GM18858 (cell line): ENCODE measurements at regions not wholly inside any gene's neighbourhood (a gene's known extent, or its start where the extent isn't known, plus 50 kb on each side); places are given as distances from the start of the nearest gene placed in this dataset.

ENCODE experiments used
- ATAC-seq: cut with Tn5 transposase; IDR thresholded peaks from one replicate; pipeline ENCODE4 v1.9.1; 2021; ENCODE audit not compliant: unreplicated experiment

- no peak for ATAC-seq
Observed at GRCh38 chr12:116482179-116482578, 77.0 kb upstream of the MAP1LC3B2 start.

GRCh38 chr12:116482859-116483258 is 76.3 kb upstream of the MAP1LC3B2 start:
- no peak for ATAC-seq

- no peak for ATAC-seq
Observed at GRCh38 chr12:116483959-116484750, 75.0 kb upstream of the MAP1LC3B2 start.

- ATAC-seq = no peak
Observed at GRCh38 chr12:116484807-116485206, 74.4 kb upstream of the MAP1LC3B2 start.

- no peak for ATAC-seq
Observed at GRCh38 chr12:116489116-116489515, 70.1 kb upstream of the MAP1LC3B2 start.

GRCh38 chr12:116490471-116490870 is 68.7 kb upstream of the MAP1LC3B2 start:
- ATAC-seq = no peak

- no peak for ATAC-seq
Observed at GRCh38 chr12:116492703-116493324, 66.4 kb upstream of the MAP1LC3B2 start.

GRCh38 chr12:116495260-116495659 is 63.9 kb upstream of the MAP1LC3B2 start:
- ATAC-seq = no peak

DNA sequence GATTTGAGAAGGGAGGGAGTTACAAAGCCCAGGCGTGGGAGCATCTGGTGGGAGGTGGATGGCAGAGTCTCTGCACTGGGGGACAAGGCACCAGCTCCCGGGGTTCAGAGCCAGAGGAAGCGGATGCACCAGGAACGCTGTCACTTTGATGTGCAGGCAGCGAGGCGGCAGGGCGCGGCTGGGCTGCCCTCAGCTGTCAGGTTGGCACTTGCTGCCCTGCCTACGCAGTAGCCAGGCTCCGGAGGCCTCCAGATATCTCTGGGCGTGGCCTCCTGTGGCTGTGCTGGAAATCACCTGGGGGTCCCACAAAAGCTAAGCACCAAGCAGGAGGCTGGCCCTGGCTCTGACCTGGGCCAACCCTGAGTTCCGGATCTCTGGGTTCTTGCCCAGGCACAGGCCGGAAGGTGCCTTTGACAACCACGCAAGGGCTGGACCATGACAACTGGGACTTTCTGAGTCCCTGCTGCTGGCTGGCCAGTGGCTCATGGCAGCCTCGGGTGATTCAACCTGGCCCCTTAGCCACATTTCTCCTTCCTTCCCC is 62.1 kb upstream of the MAP1LC3B2 start:
- ATAC-seq = no peak

- no peak for ATAC-seq
Observed at GRCh38 chr12:116498471-116498870, 60.7 kb upstream of the MAP1LC3B2 start.

GRCh38 chr12:116502141-116502725 is 56.9 kb upstream of the MAP1LC3B2 start:
- ATAC-seq = no peak

GRCh38 chr12:116502989-116503496 is 56.1 kb upstream of the MAP1LC3B2 start:
- ATAC-seq = no peak

GRCh38 chr12:116504438-116504837 is 54.7 kb upstream of the MAP1LC3B2 start:
- no peak for ATAC-seq

- no peak for ATAC-seq
Observed at GRCh38 chr12:116506697-116507064, 52.5 kb upstream of the MAP1LC3B2 start.

- no peak for ATAC-seq
Observed at GRCh38 chr12:116508145-116509121, 50.7 kb upstream of the MAP1LC3B2 start.
